B cell (primary cell): ENCODE measurements at regions not wholly inside any gene's neighbourhood (a gene's known extent, or its start where the extent isn't known, plus 50 kb on each side); places are given as distances from the start of the nearest gene placed in this dataset.

Source experiments
- ATAC-seq: fragments of 200-7000 bp; cut with Tn5 transposase; one replicate; pipeline ENCODE4 v1.10.0; 2021; ENCODE audit warnings: low read depth, mild to moderate bottlenecking, moderate number of reproducible peaks, moderate library complexity
- CTCF ChIA-PET: fragments of 350-600 bp; sonication (Branson Sonifier 250); formaldehyde crosslinking; loops from one replicate; lab custom pipeline; 2021; ENCODE audit warnings: antibody characterized with exemption, inconsistent platforms; lab: Charles Lee
- POLR2A ChIA-PET: fragments of 350-600 bp; sonication (Branson Sonifier 250); formaldehyde crosslinking; loops from one replicate; lab custom pipeline; 2021; ENCODE audit warnings: antibody characterized with exemption; lab: Charles Lee
- DNase-seq: peaks from one replicate; pipeline ENCODE4 v3.0.0; 2013
- H2AFZ ChIP-seq: 2 replicates; pipeline ENCODE4 v1.6.1; 2012; ENCODE audit warnings: mild to moderate bottlenecking, low read depth, low read length; ENCODE audit not compliant: insufficient read depth, poor library complexity, severe bottlenecking
- H3K27ac ChIP-seq, 2 donors: 1 replicate in 1 of 2; 2 replicates in 1 of 2; pipeline ENCODE4 v1.5.1; 2012 to 2013; ENCODE audit warnings: low read length in 2 of 2, mild to moderate bottlenecking in 2 of 2, moderate library complexity in 1 of 2
- H3K27me3 ChIP-seq, 4 experiments: fragments of 200-600 bp in 1 of 4; sonication (generic) in 1 of 4; replicated peaks in 1 of 4; 1 replicate in 2 of 4; 2 replicates in 2 of 4; pipeline versions ENCODE4 v1.6.1 to v1.7.0; 2013 to 2016; ENCODE audit warnings: low read length in 3 of 4, mild to moderate bottlenecking in 2 of 4, mixed read lengths in 1 of 4, moderate library complexity in 1 of 4; ENCODE audit not compliant: insufficient read depth in 4 of 4, control insufficient read depth in 3 of 4; ENCODE audit errors: control extremely low read depth in 1 of 4
- H3K36me3 ChIP-seq, 2 experiments: replicated peaks in 1 of 2; 1 replicate in 1 of 2; 2 replicates in 1 of 2; pipeline versions ENCODE4 v1.6.1 to v1.7.1; 2013; ENCODE audit warnings: low read length in 1 of 2; ENCODE audit not compliant: insufficient read depth in 2 of 2, control insufficient read depth in 1 of 2; ENCODE audit errors: control extremely low read depth in 1 of 2, extremely low read depth in 1 of 2
- H3K4me1 ChIP-seq, 2 donors: fragments of 200-600 bp in 1 of 2; sonication (generic) in 1 of 2; 1 replicate in 1 of 2; 2 replicates in 1 of 2; pipeline versions ENCODE4 v1.5.1 to v1.6.1; 2013 to 2017; ENCODE audit warnings: low read length in 2 of 2; ENCODE audit not compliant: control insufficient read depth in 2 of 2, insufficient read depth in 2 of 2
- H3K4me2 ChIP-seq: replicated peaks from 2 replicates; pipeline ENCODE3; 2012; ENCODE audit warnings: mild to moderate bottlenecking, low read depth, low read length; ENCODE audit not compliant: poor library complexity, severe bottlenecking
- H3K4me3 ChIP-seq, 5 experiments: fragments of 200-600 bp in 1 of 5; sonication (generic) in 1 of 5; 1 replicate in 3 of 5; 2 replicates in 2 of 5; pipeline versions ENCODE4 v1.5.1 to v1.7.0; 2011 to 2016; ENCODE audit warnings: low read length in 4 of 5, mild to moderate bottlenecking in 4 of 5, low read depth in 2 of 5, control low read depth in 1 of 5, moderate library complexity in 1 of 5; ENCODE audit not compliant: insufficient read depth in 1 of 5; ENCODE audit errors: control extremely low read depth in 1 of 5, extremely low read depth in 1 of 5
- H3K79me2 ChIP-seq: fragments of 200-600 bp; sonication (generic); one replicate; pipeline ENCODE4 v1.6.0; 2016; ENCODE audit warnings: low read length; ENCODE audit not compliant: control insufficient read depth, insufficient read depth
- H3K9ac ChIP-seq: fragments of 200-600 bp; sonication (generic); 2 replicates; pipeline ENCODE4 v1.6.1; 2017; ENCODE audit warnings: mild to moderate bottlenecking, low read length, moderate library complexity
- H3K9me3 ChIP-seq, 3 donors: one replicate each; pipeline versions ENCODE4 v1.6.1 to v1.7.1; 2013; ENCODE audit warnings: low read length in 2 of 3; ENCODE audit not compliant: control insufficient read depth in 2 of 3, insufficient read depth in 1 of 3; ENCODE audit errors: control extremely low read depth in 1 of 3
- H4K20me1 ChIP-seq: 2 replicates; pipeline ENCODE4 v1.6.0; 2012; ENCODE audit warnings: mild to moderate bottlenecking, low read length; ENCODE audit not compliant: insufficient read depth, control insufficient read depth, poor library complexity, severe bottlenecking
- H3K27ac Mint-ChIP-seq: one replicate; pipeline ENCODE4 v1.8.0; 2021; ENCODE audit warnings: mixed read lengths
- H3K27me3 Mint-ChIP-seq: one replicate; pipeline ENCODE4 v1.8.0; 2021; ENCODE audit warnings: mixed read lengths
- H3K4me1 Mint-ChIP-seq: one replicate; pipeline ENCODE4 v1.8.0; 2021; ENCODE audit warnings: mixed read lengths
- H3K4me3 Mint-ChIP-seq: one replicate; pipeline ENCODE4 v1.8.0; 2021; ENCODE audit warnings: mixed read lengths
- H3K9me3 Mint-ChIP-seq: one replicate; pipeline ENCODE4 v1.8.0; 2022; ENCODE audit warnings: mixed read lengths; ENCODE audit not compliant: insufficient read depth
- CTCF ChIP-seq: fragments of 200-600 bp; IDR thresholded peaks from one replicate; pipeline ENCODE4 v1.8.0; 2022; ENCODE audit warnings: antibody characterized with exemption, mild to moderate bottlenecking
- EZH2 ChIP-seq: IDR thresholded peaks from 2 replicates; pipeline ENCODE4 v1.6.1; 2012; ENCODE audit warnings: borderline replicate concordance, low read depth, mild to moderate bottlenecking, moderate library complexity, low read length; ENCODE audit not compliant: insufficient read depth, poor library complexity, severe bottlenecking
- WGBS: methylation state at CpG from one replicate; pipeline ENCODE4 v1.1.5; 2013; ENCODE audit warnings: missing lambda C conversion rate; ENCODE audit not compliant: insufficient coverage; 5-methylcytosine and 5-hydroxymethylcytosine counted together
- intact Hi-C: fragments of 100-400 bp; cut with micrococcal nuclease; formaldehyde crosslinking; loops from one replicate; pipeline ENCODE4 v1.10.0; 2022

- H3K27me3 ChIP-seq = no peaks in the 10 kb centered on the region
- no peak overlapping the region for H3K27ac Mint-ChIP-seq
- no peak overlapping the region for H2AFZ ChIP-seq
- peaks cover 0 to 6% (median 0%) of the 10 kb centered on the region in 3 donors for H3K9me3 ChIP-seq
- H3K9me3 Mint-ChIP-seq = peaks cover 4% of the 10 kb centered on the region
- DNase-seq (no peak), ATAC-seq (no peak)
- POLR2A ChIA-PET = no interaction called here
- no peak overlapping the region for H3K4me3 Mint-ChIP-seq
- no peaks in the 10 kb centered on the region for H3K27me3 Mint-ChIP-seq
- H3K9ac ChIP-seq = no peak overlapping the region
- WGBS = 22% methylated on average over 7 of the region's 8 CpGs
- H3K4me1 Mint-ChIP-seq = no peaks in the 10 kb centered on the region
- intact Hi-C loops = no loop called here
- H4K20me1 ChIP-seq = no peaks in the 10 kb centered on the region
- no peaks in the 10 kb centered on the region for H3K36me3 ChIP-seq
- H3K27ac ChIP-seq = no peak overlapping the region
- TF ChIP-seq CTCF (no peak), EZH2 (no peak)
- H3K79me2 ChIP-seq = no peaks in the 10 kb centered on the region
- CTCF ChIA-PET = no interaction called here
- H3K4me2 ChIP-seq = no peak overlapping the region
- no peak overlapping the region for H3K4me3 ChIP-seq
- H3K4me1 ChIP-seq = no peaks in the 10 kb centered on the region
These were observed 241.8 kb upstream of the MSX2 start for GRCh38 chr5:174482607-174483024.

GRCh38 chr5:174483411-174483810, 241.0 kb upstream of the MSX2 start:
- no peaks in the 10 kb centered on the region for H3K27me3 Mint-ChIP-seq
- DNase-seq (no peak), ATAC-seq (no peak)
- TF ChIP-seq EZH2 (no peak), CTCF (no peak)
- peaks cover 4% of the 10 kb centered on the region for H3K9me3 Mint-ChIP-seq
- Histone ChIP-seq H3K9ac (no peak overlapping the region), H2AFZ (no peak overlapping the region), H3K9me3 (peaks cover 0 to 6% (median 0%) of the 10 kb centered on the region in 3 donors), H3K36me3 (no peaks in the 10 kb centered on the region), H3K27me3 (no peaks in the 10 kb centered on the region), H3K4me3 (no peak overlapping the region), H3K4me1 (no peaks in the 10 kb centered on the region), H3K79me2 (no peaks in the 10 kb centered on the region), H3K27ac (no peak overlapping the region), H4K20me1 (no peaks in the 10 kb centered on the region), H3K4me2 (no peak overlapping the region)
- intact Hi-C loops = no loop called here
- CTCF ChIA-PET = no interaction called here
- H3K4me1 Mint-ChIP-seq = no peaks in the 10 kb centered on the region
- 92% methylated on average over 4 of the region's 4 CpGs for WGBS
- POLR2A ChIA-PET = no interaction called here
- no peak overlapping the region for H3K27ac Mint-ChIP-seq
- H3K4me3 Mint-ChIP-seq = no peak overlapping the region
